K562 (cell line): ENCODE measurements at regions not wholly inside any gene's neighbourhood (a gene's known extent, or its start where the extent isn't known, plus 50 kb on each side); places are given as distances from the start of the nearest gene placed in this dataset.

ENCODE experiments used
- ATAC-seq: fragments of 200-7000 bp; cut with Tn5 transposase; 3 replicates; pipeline ENCODE4 v1.9.1; 2020; ENCODE audit warnings: moderate library complexity
- BruUV-seq: library from RNA; stranded (reverse); fragments of 400-500 nt; replicated peaks from 2 replicates; lab custom pipeline; 2021; lab: Mats Ljungman, UMichigan
- CTCF ChIA-PET: fragments of 300-600 bp; formaldehyde crosslinking; extraction: SDS; loops from one replicate; lab custom pipeline; 2021; ENCODE audit warnings: low intra/inter-chr PET ratio; lab: Yijun Ruan, JAX
- POLR2A ChIA-PET: fragments of 300-600, 350-650 bp; sonication (Branson Sonifier 250); formaldehyde crosslinking; extraction: SDS; loops from one replicate; lab custom pipeline; 2021; ENCODE audit warnings: antibody characterized with exemption, inconsistent platforms; lab: Yijun Ruan, JAX
- DNase-seq, 4 experiments: peaks; one replicate each; pipeline versions ENCODE4 v3.0.0 to v3.0.0-alpha.2; 2011 to 2018; ENCODE audit warnings: low spot score in 3 of 4, mixed read lengths in 3 of 4; ENCODE audit errors: extremely low read depth in 1 of 4
- FAIRE-seq: peaks from 2 replicates; lab custom pipeline; 2011; peaks lifted over from hg19 to GRCh38; lab: Jason Lieb, UNC
- H2AFZ ChIP-seq: 2 replicates; pipeline ENCODE4 v1.6.0; 2011; ENCODE audit warnings: low read depth, low read length, control low read depth, inconsistent platforms
- H3K27ac ChIP-seq: fragments of 200-600 bp; 3 replicates; pipeline ENCODE4 v1.8.0; 2011; ENCODE audit warnings: low read depth, mild to moderate bottlenecking, control low read depth, inconsistent platforms, low read length, moderate library complexity, mixed read lengths; ENCODE audit errors: extremely low read depth
- H3K27me3 ChIP-seq, 2 experiments: fragments of 300-600 bp in 1 of 2; 2 replicates in 1 of 2; 3 replicates in 1 of 2; pipeline versions ENCODE4 v1.6.0 to v1.8.0; 2011; ENCODE audit warnings: inconsistent platforms in 2 of 2, low read length in 2 of 2, mild to moderate bottlenecking in 1 of 2, mixed read lengths in 1 of 2, moderate library complexity in 1 of 2; ENCODE audit not compliant: control insufficient read depth in 2 of 2, insufficient read depth in 2 of 2
- H3K36me3 ChIP-seq: fragments of 300-600 bp; 3 replicates; pipeline ENCODE4 v1.8.0; 2011; ENCODE audit warnings: mild to moderate bottlenecking, low read length, inconsistent platforms; ENCODE audit not compliant: control insufficient read depth, insufficient read depth
- H3K4me1 ChIP-seq, 2 experiments: fragments of 200-600 bp in 1 of 2; replicated peaks in 1 of 2; 2 replicates in 1 of 2; 3 replicates in 1 of 2; pipeline versions ENCODE4 v1.5.1 to v1.8.0; 2011; ENCODE audit warnings: inconsistent platforms in 2 of 2, low read length in 2 of 2, mild to moderate bottlenecking in 1 of 2, mixed read lengths in 1 of 2, moderate library complexity in 1 of 2; ENCODE audit not compliant: control insufficient read depth in 2 of 2, insufficient read depth in 2 of 2
- H3K4me2 ChIP-seq: 2 replicates; pipeline ENCODE4 v1.6.1; 2011; ENCODE audit warnings: low read length, control low read depth, inconsistent platforms, mixed read lengths; ENCODE audit not compliant: insufficient read depth
- H3K4me3 ChIP-seq: fragments of 200-600 bp; sonication (generic), shearing (Covaris generic); 2 replicates; pipeline ENCODE4 v1.5.1; 2016; ENCODE audit warnings: control low read depth, inconsistent platforms
- H3K79me2 ChIP-seq: fragments of 200-600 bp; 3 replicates; pipeline ENCODE4 v1.8.0; 2011; ENCODE audit warnings: low read length, inconsistent platforms; ENCODE audit not compliant: control insufficient read depth, insufficient read depth
- H3K9ac ChIP-seq, 2 experiments: 2 replicates each; pipeline versions ENCODE4 v1.6.0 to v1.6.1; 2011; ENCODE audit warnings: low read depth in 2 of 2, low read length in 2 of 2, control low read depth in 1 of 2, inconsistent platforms in 1 of 2, mild to moderate bottlenecking in 1 of 2, mixed read lengths in 1 of 2; ENCODE audit not compliant: insufficient read depth in 1 of 2
- H3K9me1 ChIP-seq: one replicate; pipeline ENCODE4 v1.6.0; 2011; ENCODE audit warnings: inconsistent platforms, mild to moderate bottlenecking, low read length, moderate library complexity; ENCODE audit not compliant: control insufficient read depth, insufficient read depth
- H3K9me3 ChIP-seq: replicated peaks from 2 replicates; pipeline ENCODE4 v1.5.1; 2011; ENCODE audit warnings: low read depth, low read length, inconsistent platforms; ENCODE audit not compliant: control insufficient read depth, insufficient read depth
- H4K20me1 ChIP-seq: replicated peaks from 2 replicates; pipeline ENCODE4 v1.6.1; 2011; ENCODE audit warnings: low read length, inconsistent platforms, mixed read lengths; ENCODE audit not compliant: control insufficient read depth, insufficient read depth
- CEBPB ChIP-seq: fragments of 450-650 bp; IDR thresholded peaks from 2 replicates; pipeline ENCODE4 v1.6.1; 2016; ENCODE audit warnings: missing genetic modification characterization, missing compliant biosample characterization
- CEBPG ChIP-seq, 3 experiments: fragments of 200-800 bp in 1 of 3; sonication (Bioruptor generic) in 1 of 3; sonication (generic) in 1 of 3; formaldehyde crosslinking in 1 of 3; IDR thresholded peaks in 2 of 3; conservative IDR thresholded peaks in 1 of 3; 2 replicates each; pipeline versions ENCODE4 v1.6.1 to v1.8.0; 2016 to 2022; ENCODE audit warnings: missing compliant biosample characterization in 2 of 3, missing genetic modification characterization in 2 of 3, mild to moderate bottlenecking in 1 of 3, missing genetic modification reagents in 1 of 3
- SP2 ChIP-seq: IDR thresholded peaks from 2 replicates; pipeline ENCODE4 v1.6.1; 2011; ENCODE audit warnings: mild to moderate bottlenecking, low read depth, low read length, moderate library complexity; ENCODE audit not compliant: poor library complexity, severe bottlenecking; ENCODE audit errors: extremely low read depth
- ZNF174 ChIP-seq: fragments of 250-450 bp; sonication (Bioruptor Pico); IDR thresholded peaks from 2 replicates; pipeline ENCODE4 v1.4.0; 2020; ENCODE audit warnings: mild to moderate bottlenecking
- ZNF277 ChIP-seq: fragments of 250-450 bp; sonication (Bioruptor Pico); IDR thresholded peaks from 2 replicates; pipeline ENCODE4 v1.8.0; 2022; ENCODE audit warnings: inconsistent platforms, mild to moderate bottlenecking, moderate library complexity, borderline replicate concordance
- WGBS: fragments of 100-300 bp; shearing (Covaris generic); methylation state at CpG from one replicate; pipeline ENCODE4 v1.1.6; 2016; ENCODE audit warnings: low coverage, mixed read lengths; ENCODE audit not compliant: insufficient coverage; ENCODE audit errors: missing lambda C conversion rate; 5-methylcytosine and 5-hydroxymethylcytosine counted together
- in situ Hi-C: fragments of 300-500 bp; cut with MboI; formaldehyde crosslinking; loops from 4 replicates; pipeline ENCODE4 v1.15.0; 2018; ENCODE audit warnings: inconsistent platforms, mixed read lengths
- intact Hi-C: fragments of 100-400 bp; cut with micrococcal nuclease; formaldehyde crosslinking; loops from 2 replicates; pipeline ENCODE4 v1.14.2; 2022

- TF ChIP-seq ZNF277 (CRISPR knock-in tag) = no peak
- no peak for TF ChIP-seq ZNF174 (CRISPR knock-in tag)
Measured at GRCh38 chr18:987325-988186, 82.9 kb downstream of the ADCYAP1 start (continued).

GRCh38 chr18:989425-989824 lies 84.8 kb downstream of the ADCYAP1 start:
- no peak for ATAC-seq

More at GRCh38 chr18:989425-989824, 84.8 kb downstream of the ADCYAP1 start:
- Histone ChIP-seq H3K9me1 (no peaks in the 10 kb centered on the region), H4K20me1 (peaks cover 7% of the 10 kb centered on the region), H3K4me2 (no peak overlapping the region), H2AFZ (no peak overlapping the region), H3K9ac (no peak overlapping the region), H3K36me3 (no peaks in the 10 kb centered on the region), H3K4me1 (peaks cover 0 to 13% of the 10 kb centered on the region in 2 experiments; a peak in 3 of 5 replicates), H3K4me3 (no peak overlapping the region), H3K27ac (no peak overlapping the region), H3K27me3 (no peaks in the 10 kb centered on the region), H3K9me3 (no peaks in the 10 kb centered on the region), H3K79me2 (no peaks in the 10 kb centered on the region)
- ChIA-PET CTCF (no interaction called here), POLR2A (interaction anchor here (0.9 to 4.5 kb wide), 4 partner anchors 10 to 29 kb away, joined by 3 to 57 read pairs (median 5); no protein-coding TSS in a partner anchor)
- intact Hi-C loops = no loop called here
- in situ Hi-C loops = no loop called here
- DNase-seq (no peak), FAIRE-seq (no peak)
- TF ChIP-seq SP2 (no peak), CEBPB (tag) (peak; percentile 51), CEBPG (CRISPR knock-in tag; IDR thresholded peaks at IDR 0.05) (no peak), CEBPG (tag; conservative IDR thresholded peaks at IDR 0.05 in 1 of 2, IDR thresholded peaks at IDR 0.05 in 1 of 2) (peak; percentile 26 to 85; a peak in 2 of 4 replicates)
- no TSS peak for BruUV-seq
- 53% methylated on average over 2 of the region's 2 CpGs for WGBS
